NCI-H1417 treated with DMSO at 0.1 percent for 48 hours (cell line): ENCODE measurements at regions not wholly inside any gene's neighbourhood (a gene's known extent, or its start where the extent isn't known, plus 50 kb on each side); places are given as distances from the start of the nearest gene placed in this dataset.

ENCODE experiments used
- DNase-seq: peaks from one replicate; lab custom pipeline; 2025; lab: John Stamatoyannopoulos, UW

- DNase-seq = no peak
Observed at GRCh38 chr16:54411544-54411943, 125.0 kb upstream of the IRX3 start.

- no peak for DNase-seq
Observed at GRCh38 chr16:54409982-54410381, 123.4 kb upstream of the IRX3 start.

- no peak for DNase-seq
Observed at GRCh38 chr16:54407596-54407995, 121.0 kb upstream of the IRX3 start.

- DNase-seq = no peak
Observed at GRCh38 chr16:54405478-54405877, 118.9 kb upstream of the IRX3 start.

DNA sequence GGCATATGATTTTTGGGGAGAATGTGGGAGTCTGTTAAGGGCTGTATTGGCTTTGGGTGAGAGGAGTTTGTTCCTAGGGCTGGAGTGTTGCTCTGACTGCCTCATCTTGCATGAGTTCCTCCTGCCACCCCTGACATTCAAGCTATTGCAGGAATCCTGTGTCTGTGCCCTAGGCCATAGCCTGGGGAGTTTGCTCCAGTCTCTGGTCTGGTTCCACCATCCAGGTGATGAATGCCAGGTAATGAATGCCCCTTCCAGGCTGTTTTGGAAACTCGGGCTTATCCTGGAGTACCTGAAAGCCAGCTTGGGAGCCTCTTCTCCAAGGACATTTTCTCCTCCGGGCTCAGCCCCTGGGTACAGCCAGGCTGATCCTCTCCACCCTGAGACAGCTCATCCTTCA, 117.0 kb upstream of the IRX3 start:
- no peak for DNase-seq

- DNase-seq = no peak
Observed at GRCh38 chr16:54402873-54403272, 116.3 kb upstream of the IRX3 start.

- DNase-seq = no peak
Observed at GRCh38 chr16:54402270-54402669, 115.7 kb upstream of the IRX3 start.

- DNase-seq = no peak
Observed at GRCh38 chr16:54400261-54400660, 113.7 kb upstream of the IRX3 start.

GRCh38 chr16:54398986-54399385, 112.4 kb upstream of the IRX3 start:
- no peak for DNase-seq

DNA sequence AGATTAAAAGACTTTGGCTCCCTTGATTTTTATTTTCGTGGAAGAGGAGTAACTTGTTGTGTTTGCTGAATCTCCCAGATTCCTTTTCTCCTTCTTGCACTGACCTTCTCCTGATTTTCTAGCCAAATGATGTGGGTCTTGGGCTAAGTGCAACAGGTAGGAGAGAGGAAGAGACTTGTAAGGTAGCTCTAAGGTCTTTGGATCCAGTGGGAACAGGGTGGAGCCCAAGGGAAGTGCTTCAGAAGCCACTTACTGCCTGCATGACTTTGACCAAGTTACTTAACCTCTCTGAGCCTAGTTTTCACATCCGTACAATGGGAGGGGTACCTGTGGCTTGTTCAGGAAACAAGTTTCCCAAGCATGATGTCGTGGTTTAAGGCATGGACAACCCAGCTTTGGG, 111.3 kb upstream of the IRX3 start:
- DNase-seq = no peak

GRCh38 chr16:54397190-54397835, 110.7 kb upstream of the IRX3 start:
- no peak for DNase-seq

GRCh38 chr16:54389836-54390494, 103.4 kb upstream of the IRX3 start:
- DNase-seq = no peak

DNA sequence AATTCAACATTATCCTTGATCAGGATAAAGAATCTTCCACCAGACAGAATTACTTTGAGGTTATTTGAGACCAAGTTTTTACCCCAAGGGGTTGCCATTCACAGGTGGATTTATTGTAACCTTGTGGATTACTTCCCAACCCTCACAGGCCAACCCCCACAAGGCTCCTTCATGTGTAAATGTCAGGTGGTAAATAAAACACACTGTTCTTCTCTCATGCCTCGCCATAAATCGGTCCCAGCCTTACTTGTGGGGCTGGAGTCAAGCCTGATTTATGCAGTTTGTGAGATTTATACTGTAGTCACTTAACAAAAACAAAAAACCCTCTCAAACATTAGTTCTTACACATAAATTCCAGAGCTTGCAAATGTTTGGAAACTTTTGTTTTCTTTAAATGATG, 98.6 kb upstream of the IRX3 start:
- no peak for DNase-seq

DNA sequence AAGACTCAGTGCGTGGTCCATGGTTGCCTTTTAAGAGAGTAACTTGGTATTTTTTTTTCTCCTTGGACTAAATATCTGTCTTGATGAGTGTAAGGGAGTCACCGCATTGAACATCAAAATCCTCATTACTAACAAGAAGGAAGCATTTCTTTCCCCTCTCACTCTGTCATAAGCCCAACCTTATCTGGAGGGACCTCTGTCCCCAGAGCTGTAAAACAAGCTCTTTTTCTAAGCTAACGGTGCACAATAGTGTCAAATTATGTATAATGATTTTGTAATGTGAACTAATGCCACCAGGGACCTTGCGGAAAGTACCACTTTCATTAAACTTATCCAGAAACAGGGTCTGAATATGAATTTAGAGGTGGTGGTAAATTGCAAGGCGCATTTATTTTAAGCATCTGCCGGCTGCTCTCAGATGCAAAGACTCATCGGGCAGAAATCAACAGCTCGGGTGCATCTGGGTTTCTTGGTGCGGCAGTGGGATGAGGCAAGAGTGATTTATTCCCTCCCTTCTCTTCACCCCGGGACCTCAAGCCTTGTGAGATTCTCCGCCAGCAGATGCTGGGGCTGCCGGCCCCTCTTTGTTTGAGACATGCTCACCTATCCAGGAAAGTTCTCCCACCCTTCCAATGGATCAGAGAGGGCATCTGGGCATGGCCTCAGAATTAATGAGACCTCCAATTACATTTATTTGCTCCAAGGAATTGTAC, 95.2 kb upstream of the IRX3 start:
- no peak for DNase-seq

- no peak for DNase-seq
Observed at GRCh38 chr16:54375071-54375470, 88.5 kb upstream of the IRX3 start.

GRCh38 chr16:54373534-54374520, 87.2 kb upstream of the IRX3 start:
- no peak for DNase-seq

DNA sequence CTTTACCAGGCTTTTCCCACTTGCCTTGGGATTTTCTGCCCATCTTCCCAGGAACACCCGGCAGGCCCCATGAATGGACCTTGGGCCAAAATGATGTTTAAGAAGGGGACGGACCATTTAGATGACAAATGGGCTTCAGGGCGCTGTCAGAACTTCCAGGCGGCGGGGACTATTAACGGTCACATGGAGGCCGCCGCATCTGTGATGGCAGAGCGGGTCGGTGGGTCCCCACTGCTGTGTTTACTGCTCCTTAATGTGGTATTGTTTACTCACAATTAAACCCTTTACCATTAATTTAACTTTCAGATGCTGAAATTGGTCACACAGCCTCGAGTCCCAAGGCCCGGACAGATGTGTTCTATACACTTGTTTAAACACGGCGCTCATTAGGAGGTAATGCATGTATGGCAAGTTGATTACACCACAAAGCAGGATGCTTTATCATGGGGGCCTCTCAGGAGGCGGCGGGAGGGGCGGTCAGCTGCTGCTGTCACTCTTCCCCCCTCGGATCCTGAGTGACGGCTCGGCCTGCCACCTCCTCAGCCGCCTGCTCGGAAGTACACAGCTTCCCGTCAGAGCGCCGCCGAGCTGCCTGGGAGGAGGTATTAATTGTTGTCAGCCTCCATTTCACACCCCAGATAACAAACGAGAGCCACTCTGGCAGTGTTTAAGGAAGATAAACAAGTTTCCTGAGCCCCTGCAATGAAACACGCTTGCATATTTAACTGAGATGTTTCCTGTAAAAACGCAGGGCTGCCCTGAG, 83.9 kb upstream of the IRX3 start:
- no peak for DNase-seq

DNA sequence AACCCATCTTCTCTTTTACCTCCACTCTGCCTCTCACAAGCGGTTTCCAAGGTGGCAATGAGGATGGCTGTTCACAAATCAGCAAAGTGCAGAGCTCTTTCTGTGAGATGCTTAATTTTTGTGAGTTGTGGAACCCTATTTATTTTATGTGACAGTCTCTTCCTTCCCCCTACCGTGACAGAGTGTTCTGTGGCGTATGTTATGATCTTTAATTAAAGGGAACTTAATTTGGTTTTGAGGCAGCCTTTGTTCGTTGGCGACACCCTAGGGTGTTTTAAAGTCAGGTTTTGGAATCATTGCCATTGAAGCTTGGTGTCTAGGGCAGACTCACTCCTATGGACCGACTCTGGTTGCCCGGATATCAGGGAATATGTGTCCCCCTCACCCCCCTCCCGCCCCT, 83.3 kb upstream of the IRX3 start:
- DNase-seq = no peak

DNA sequence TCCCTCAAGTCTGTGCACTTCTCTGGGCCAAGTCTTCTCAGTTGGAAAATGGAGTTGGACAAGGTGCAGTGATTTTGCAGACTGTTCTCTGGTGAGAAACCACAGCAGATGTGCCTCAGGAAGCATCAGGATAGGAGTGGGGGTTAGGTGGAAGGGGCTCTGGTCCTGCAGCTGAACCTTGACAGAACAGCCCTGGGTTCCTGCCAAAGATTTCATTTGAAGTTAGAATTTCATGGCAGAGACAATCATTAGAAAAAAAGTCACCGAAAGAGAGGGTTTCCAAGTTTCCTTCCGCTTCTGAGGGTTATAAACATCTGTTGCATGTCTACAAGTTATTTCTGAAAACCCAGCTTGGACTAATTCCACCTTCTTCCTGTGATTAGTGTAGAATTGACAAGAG, 80.4 kb upstream of the IRX3 start:
- DNase-seq = no peak

DNA sequence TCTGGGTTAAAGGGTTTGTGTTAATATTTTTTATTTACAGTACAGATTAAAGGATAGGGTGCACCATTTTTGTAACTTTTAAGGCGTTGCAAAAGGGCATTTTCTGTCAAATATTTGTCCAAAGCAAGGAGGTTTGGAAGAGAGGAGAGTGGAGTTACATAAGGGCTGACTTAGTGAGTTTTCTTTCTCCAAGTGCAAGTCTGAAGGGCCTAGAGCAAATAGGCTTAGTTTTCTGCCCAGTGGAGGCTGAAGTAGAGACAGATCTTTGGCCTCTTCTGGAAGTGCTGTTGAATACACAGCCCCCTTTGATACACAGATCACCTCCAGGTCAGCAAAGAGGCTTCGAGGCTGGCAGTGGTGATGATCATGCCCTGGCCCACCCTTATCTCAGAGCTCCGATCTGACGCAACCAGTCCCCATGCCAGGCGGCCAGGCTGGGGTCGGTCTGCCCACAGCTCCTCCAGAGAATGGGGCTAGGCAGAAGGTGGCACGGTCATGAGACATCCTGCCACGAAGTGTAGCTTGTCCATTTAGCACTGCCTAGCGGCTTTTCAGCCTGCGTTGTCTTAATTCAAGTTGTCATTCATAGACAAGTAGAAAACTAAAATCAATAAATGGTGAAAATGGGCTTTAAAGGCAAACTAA, 79.5 kb upstream of the IRX3 start:
- DNase-seq = no peak

GRCh38 chr16:54363766-54364165, 77.2 kb upstream of the IRX3 start:
- no peak for DNase-seq
